HL-60 (cell line): ENCODE measurements at regions not wholly inside any gene's neighbourhood (a gene's known extent, or its start where the extent isn't known, plus 50 kb on each side); places are given as distances from the start of the nearest gene placed in this dataset.

Experiments
- DNase-seq, 2 experiments: peaks; one replicate each; pipeline ENCODE4 v3.0.0-alpha.2; 2010 to 2020; ENCODE audit warnings: low read depth in 1 of 2, low spot score in 1 of 2
- H3K27ac ChIP-seq: fragments of 250-450 bp; sonication (Bioruptor Pico); replicated peaks from 2 replicates; pipeline ENCODE4 v1.5.1; 2020; ENCODE audit warnings: mild to moderate bottlenecking, moderate library complexity
- H3K27me3 ChIP-seq: fragments of 250-450 bp; sonication (Bioruptor Pico); 2 replicates; pipeline ENCODE4 v1.5.1; 2021; ENCODE audit warnings: mild to moderate bottlenecking, moderate library complexity; ENCODE audit not compliant: insufficient read depth, poor library complexity, severe bottlenecking
- H3K4me3 ChIP-seq: replicated peaks from 2 replicates; pipeline ENCODE4 v1.5.1; 2011; ENCODE audit warnings: mild to moderate bottlenecking, control low read depth, low read length; ENCODE audit not compliant: insufficient read depth
- GABPA ChIP-seq: IDR thresholded peaks from 2 replicates; pipeline ENCODE4 v1.6.1; 2012; ENCODE audit warnings: low read depth
- POLR2AphosphoS5 ChIP-seq: IDR thresholded peaks from 2 replicates; pipeline ENCODE4 v1.6.1; 2012; ENCODE audit warnings: low read depth
- SPI1 ChIP-seq: IDR thresholded peaks from 2 replicates; pipeline ENCODE4 v1.6.1; 2012; ENCODE audit warnings: low read depth, mild to moderate bottlenecking, borderline replicate concordance
- TF ChIP-seq, protein P1 (sequence below): IDR thresholded peaks from 2 replicates; pipeline ENCODE4 v1.6.1; 2012; ENCODE audit warnings: low read depth; ENCODE audit not compliant: insufficient replicate concordance
- TF ChIP-seq, protein P2 (sequence below): IDR thresholded peaks from one replicate; pipeline ENCODE4 v1.5.1; 2011; ENCODE audit warnings: low read length, control low read depth, inconsistent platforms; ENCODE audit not compliant: insufficient read depth

DNA sequence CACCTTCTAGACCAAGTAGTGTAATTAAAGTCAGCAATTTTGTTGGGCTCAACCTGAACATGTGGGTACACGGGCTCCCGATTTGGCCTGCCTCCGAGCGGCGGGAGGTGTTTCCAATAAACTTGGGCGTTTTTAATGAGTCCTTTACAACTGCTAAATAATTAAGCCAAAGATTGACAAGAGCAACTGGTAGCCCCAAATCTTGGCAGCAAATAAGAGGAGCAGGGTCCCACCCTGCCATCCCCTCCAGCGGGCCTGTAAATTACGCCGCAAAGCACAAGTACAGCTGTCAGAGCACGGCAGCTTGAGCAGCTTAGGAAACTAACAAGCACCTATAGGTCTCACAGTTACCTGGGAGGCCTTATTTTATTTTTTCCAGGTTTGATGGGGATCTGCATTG lies 217.1 kb downstream of the BMP7 start:
- H3K27me3 ChIP-seq: no peaks in the 10 kb centered on the region
- H3K27ac ChIP-seq: no peak overlapping the region
- no peak overlapping the region for H3K4me3 ChIP-seq
- DNase-seq: no peak
- TF ChIP-seq POLR2AphosphoS5 (no peak), SPI1 (no peak), GABPA (no peak)
- TF ChIP-seq, protein P1, sequence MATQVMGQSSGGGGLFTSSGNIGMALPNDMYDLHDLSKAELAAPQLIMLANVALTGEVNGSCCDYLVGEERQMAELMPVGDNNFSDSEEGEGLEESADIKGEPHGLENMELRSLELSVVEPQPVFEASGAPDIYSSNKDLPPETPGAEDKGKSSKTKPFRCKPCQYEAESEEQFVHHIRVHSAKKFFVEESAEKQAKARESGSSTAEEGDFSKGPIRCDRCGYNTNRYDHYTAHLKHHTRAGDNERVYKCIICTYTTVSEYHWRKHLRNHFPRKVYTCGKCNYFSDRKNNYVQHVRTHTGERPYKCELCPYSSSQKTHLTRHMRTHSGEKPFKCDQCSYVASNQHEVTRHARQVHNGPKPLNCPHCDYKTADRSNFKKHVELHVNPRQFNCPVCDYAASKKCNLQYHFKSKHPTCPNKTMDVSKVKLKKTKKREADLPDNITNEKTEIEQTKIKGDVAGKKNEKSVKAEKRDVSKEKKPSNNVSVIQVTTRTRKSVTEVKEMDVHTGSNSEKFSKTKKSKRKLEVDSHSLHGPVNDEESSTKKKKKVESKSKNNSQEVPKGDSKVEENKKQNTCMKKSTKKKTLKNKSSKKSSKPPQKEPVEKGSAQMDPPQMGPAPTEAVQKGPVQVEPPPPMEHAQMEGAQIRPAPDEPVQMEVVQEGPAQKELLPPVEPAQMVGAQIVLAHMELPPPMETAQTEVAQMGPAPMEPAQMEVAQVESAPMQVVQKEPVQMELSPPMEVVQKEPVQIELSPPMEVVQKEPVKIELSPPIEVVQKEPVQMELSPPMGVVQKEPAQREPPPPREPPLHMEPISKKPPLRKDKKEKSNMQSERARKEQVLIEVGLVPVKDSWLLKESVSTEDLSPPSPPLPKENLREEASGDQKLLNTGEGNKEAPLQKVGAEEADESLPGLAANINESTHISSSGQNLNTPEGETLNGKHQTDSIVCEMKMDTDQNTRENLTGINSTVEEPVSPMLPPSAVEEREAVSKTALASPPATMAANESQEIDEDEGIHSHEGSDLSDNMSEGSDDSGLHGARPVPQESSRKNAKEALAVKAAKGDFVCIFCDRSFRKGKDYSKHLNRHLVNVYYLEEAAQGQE: no peak
- TF ChIP-seq, protein P2, sequence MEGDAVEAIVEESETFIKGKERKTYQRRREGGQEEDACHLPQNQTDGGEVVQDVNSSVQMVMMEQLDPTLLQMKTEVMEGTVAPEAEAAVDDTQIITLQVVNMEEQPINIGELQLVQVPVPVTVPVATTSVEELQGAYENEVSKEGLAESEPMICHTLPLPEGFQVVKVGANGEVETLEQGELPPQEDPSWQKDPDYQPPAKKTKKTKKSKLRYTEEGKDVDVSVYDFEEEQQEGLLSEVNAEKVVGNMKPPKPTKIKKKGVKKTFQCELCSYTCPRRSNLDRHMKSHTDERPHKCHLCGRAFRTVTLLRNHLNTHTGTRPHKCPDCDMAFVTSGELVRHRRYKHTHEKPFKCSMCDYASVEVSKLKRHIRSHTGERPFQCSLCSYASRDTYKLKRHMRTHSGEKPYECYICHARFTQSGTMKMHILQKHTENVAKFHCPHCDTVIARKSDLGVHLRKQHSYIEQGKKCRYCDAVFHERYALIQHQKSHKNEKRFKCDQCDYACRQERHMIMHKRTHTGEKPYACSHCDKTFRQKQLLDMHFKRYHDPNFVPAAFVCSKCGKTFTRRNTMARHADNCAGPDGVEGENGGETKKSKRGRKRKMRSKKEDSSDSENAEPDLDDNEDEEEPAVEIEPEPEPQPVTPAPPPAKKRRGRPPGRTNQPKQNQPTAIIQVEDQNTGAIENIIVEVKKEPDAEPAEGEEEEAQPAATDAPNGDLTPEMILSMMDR: no peak

DNA sequence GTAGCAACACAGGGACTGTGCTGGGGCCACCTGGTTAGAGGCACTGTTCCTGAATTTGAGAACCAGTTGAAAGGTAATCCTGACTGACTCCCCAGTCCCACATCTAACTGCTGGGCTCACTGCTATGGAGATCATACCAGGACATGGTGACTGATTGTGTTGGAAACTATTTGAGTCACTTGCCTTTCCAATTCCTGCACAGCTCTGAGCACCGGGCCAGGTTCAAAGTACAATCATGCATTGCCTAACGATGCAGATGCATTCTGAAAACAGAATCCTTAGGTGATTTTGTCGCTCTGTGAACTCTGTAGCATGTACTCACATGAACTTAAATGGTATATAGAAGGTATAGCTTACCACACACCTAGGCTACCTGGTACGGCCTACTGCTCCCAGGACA lies 215.3 kb downstream of the BMP7 start:
- TF ChIP-seq GABPA: no peak
- TF ChIP-seq, protein P1: no peak
- no peak for TF ChIP-seq POLR2AphosphoS5
- TF ChIP-seq, protein P2: no peak
- TF ChIP-seq SPI1: no peak
- no peak overlapping the region for H3K27ac ChIP-seq
- no peak for DNase-seq
- H3K4me3 ChIP-seq: no peak overlapping the region
- no peaks in the 10 kb centered on the region for H3K27me3 ChIP-seq

DNA sequence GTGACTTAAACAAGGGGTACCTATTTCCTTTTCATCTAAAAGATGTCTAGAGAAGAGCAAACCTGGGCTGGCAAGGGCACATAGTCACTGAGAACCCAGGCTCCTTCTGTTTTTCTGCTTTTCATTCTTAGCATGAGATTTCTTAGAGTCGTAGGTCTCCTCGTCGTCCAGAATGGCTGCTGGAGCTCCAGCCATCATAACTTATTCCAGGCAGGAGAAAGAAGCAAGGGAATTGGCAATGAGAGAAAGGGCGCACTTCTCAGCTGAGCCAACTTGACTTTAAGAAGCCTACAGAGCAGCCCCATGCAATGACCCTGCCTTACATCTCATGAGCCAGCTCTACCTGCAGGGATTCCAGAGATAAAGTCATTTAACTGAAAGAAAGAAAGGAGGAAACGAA lies 213.4 kb downstream of the BMP7 start:
- no peak for DNase-seq
- no peak overlapping the region for H3K4me3 ChIP-seq
- no peak overlapping the region for H3K27ac ChIP-seq
- TF ChIP-seq POLR2AphosphoS5 (no peak), GABPA (no peak), SPI1 (no peak)
- TF ChIP-seq, protein P1: no peak
- TF ChIP-seq, protein P2: no peak
- no peaks in the 10 kb centered on the region for H3K27me3 ChIP-seq
